LNCaP clone FGC (cell line): ENCODE measurements at regions not wholly inside any gene's neighbourhood (a gene's known extent, or its start where the extent isn't known, plus 50 kb on each side); places are given as distances from the start of the nearest gene placed in this dataset.
A peak's percentile ranks its signal among the peaks of the same experiment; 100 is the strongest.

ENCODE experiments used
- DNase-seq: peaks from one replicate; pipeline ENCODE4 v3.0.0-alpha.2; 2011; ENCODE audit warnings: low read depth
- H3K4me3 ChIP-seq: 2 replicates; pipeline ENCODE4 v1.5.1; 2011; ENCODE audit warnings: mild to moderate bottlenecking, low read depth, low read length, control low read depth
- CTCF ChIP-seq: IDR thresholded peaks from 2 replicates; pipeline ENCODE4 v1.5.1; 2012; ENCODE audit warnings: mild to moderate bottlenecking; ENCODE audit not compliant: control insufficient read depth, insufficient read depth; ENCODE audit errors: extremely low read depth

GRCh38 chr15:62809115-62809967 lies 233.2 kb upstream of the TPM1 start:
- TF ChIP-seq CTCF: no peak
- DNase-seq: no peak

GRCh38 chr15:62809968-62810260 lies 232.6 kb upstream of the TPM1 start:
- no peak for DNase-seq
- TF ChIP-seq CTCF: no peak
- H3K4me3 ChIP-seq: no peak overlapping the region

More at GRCh38 chr15:62809115-62809967, 233.2 kb upstream of the TPM1 start:
- H3K4me3 ChIP-seq: no peak overlapping the region

- no peak for TF ChIP-seq CTCF
- H3K4me3 ChIP-seq: no peak overlapping the region
- no peak for DNase-seq
Measured at GRCh38 chr15:62812515-62812835, 230.1 kb upstream of the TPM1 start.

GRCh38 chr15:62816342-62817069 lies 226.0 kb upstream of the TPM1 start:
- no peak for TF ChIP-seq CTCF

GRCh38 chr15:62818691-62819090 lies 223.9 kb upstream of the TPM1 start:
- no peak overlapping the region for H3K4me3 ChIP-seq
- TF ChIP-seq CTCF: no peak
- DNase-seq: no peak

More at GRCh38 chr15:62816342-62817069, 226.0 kb upstream of the TPM1 start:
- H3K4me3 ChIP-seq: no peak overlapping the region
- peak; percentile 31 for DNase-seq

GRCh38 chr15:62821384-62822131 lies 221.0 kb upstream of the TPM1 start:
- TF ChIP-seq CTCF: no peak
- no peak for DNase-seq
- no peak overlapping the region for H3K4me3 ChIP-seq
